PC-3 (cell line): ENCODE measurements at regions not wholly inside any gene's neighbourhood (a gene's known extent, or its start where the extent isn't known, plus 50 kb on each side); places are given as distances from the start of the nearest gene placed in this dataset.

Source experiments
- CTCF ChIP-seq: fragments of 300-600 bp; sonication (generic); conservative IDR thresholded peaks from 2 replicates; pipeline ENCODE4 v1.5.1; 2017; ENCODE audit warnings: antibody characterized with exemption, low read depth, mild to moderate bottlenecking, low read length
- EZH2phosphoT487 ChIP-seq: fragments of 300-600 bp; sonication (generic); IDR thresholded peaks from 2 replicates; pipeline ENCODE4 v1.6.1; 2018; ENCODE audit warnings: mild to moderate bottlenecking, antibody characterized with exemption, low read length, borderline replicate concordance

DNA sequence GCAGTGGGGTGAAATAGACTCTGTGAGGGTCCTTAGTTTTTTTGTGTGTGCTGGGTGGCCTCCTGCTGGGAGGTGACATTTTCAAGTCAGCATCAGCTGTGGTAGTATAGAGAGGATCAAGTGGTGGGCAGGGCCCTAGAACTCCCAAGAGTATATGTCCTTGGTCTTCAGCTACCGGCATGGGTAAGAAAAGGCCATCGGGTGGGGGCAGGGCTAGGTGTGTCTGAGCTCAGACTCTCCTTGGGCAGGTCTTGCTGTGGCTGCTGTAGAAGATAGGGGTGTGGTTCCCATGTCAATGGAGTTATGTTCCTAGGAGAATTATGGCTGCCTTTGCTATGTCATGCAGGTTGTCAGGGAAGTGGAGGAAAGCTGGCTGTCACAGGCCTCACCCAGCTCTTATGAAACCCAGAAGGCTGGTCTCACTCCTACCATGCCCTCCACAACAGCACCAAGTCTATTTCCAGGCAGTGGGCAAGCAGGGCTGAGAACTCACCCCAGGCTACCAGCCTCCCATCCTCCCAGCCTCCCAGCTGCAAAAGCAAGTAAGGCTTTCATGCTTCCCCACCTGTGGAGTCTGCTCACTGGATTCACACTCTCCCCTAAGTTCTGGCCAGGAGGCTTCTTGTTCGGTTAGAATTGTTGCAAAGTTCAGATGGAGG lies 130.6 kb upstream of the SOX1 start:
- TF ChIP-seq CTCF (no peak), EZH2phosphoT487 (no peak)
